GM18526 (cell line): ENCODE measurements at regions not wholly inside any gene's neighbourhood (a gene's known extent, or its start where the extent isn't known, plus 50 kb on each side); places are given as distances from the start of the nearest gene placed in this dataset.

Source experiments
- POLR2A ChIP-seq: IDR thresholded peaks from 3 replicates; pipeline ENCODE4 v1.6.1; 2011; ENCODE audit not compliant: insufficient read length; ENCODE audit errors: extremely low read depth

- no peak for TF ChIP-seq POLR2A
These were observed 298.1 kb upstream of the KCNMB2 start for GRCh38 chr3:178238179-178238578.

GRCh38 chr3:178244733-178245709 is 291.2 kb upstream of the KCNMB2 start:
- TF ChIP-seq POLR2A = no peak

GRCh38 chr3:178246004-178246403 is 290.2 kb upstream of the KCNMB2 start:
- TF ChIP-seq POLR2A = no peak

DNA sequence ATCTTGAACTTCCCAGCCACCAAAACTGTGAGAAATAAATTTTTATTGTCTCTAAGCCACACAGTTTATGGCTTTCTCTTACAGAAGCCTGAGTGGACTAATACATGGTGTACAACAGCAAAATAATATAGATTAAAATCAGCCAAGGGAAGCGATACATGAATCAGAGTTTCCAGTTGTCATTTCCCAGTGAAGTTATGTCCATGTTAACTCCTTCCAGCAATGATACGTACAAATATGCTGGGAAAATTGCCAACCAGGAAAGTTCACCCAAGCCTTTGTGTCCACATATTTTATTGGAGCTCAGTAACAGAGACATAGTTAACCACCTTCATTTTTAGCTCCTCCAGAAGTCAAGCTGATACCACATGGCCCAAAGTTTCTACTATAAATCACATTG is 280.9 kb upstream of the KCNMB2 start:
- no peak for TF ChIP-seq POLR2A

GRCh38 chr3:178257491-178257890 is 278.7 kb upstream of the KCNMB2 start:
- no peak for TF ChIP-seq POLR2A

GRCh38 chr3:178258121-178258520 is 278.1 kb upstream of the KCNMB2 start:
- TF ChIP-seq POLR2A = no peak

DNA sequence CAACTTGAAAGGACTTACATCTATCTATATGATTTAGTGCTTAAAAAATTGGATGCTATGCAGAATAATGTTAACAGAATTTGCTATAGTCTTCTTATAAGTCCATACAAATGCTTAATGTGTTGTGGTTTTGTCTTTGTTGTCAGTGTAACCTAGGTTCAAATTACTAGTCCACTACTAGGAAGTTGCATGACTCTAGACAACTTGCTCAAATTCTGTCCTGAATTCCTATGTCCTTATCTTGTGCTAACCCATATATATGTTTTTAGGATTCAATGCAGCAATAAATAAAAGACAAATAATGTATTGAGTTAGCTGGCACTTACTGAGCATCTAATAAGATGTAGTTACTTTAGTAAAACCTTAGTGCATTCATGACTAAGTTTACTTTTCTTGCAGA is 276.5 kb upstream of the KCNMB2 start:
- TF ChIP-seq POLR2A = no peak

DNA sequence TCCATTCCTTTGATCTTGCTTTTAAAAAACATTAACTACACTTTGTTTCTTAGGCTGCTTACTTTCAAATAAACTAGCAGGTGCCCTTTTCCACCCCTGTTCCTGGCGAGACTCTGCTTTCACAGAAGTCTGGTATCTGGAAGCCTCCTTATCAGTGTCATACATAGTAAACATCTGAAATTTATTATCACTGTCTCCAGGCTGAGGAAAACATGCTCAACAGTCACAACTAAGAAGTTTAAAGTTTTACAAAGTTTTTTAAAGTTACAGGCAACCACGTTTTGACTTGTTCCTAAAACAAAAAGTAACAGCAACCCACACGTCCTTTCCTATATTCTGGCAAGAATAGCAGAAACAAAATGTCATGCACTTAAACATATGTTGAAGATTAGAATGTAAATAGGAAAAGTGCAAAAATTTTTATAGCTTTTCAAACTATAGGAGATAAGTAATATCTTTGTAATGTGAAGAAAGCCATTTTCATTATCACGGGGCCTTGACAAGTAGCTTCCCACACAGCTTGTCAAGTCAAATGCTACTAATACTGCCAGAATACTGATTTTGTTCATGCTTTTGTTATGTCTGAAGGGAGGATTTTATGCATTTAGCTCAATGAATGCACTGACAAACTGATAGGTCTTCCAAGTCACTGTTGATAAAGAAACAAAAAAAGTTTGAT is 275.2 kb upstream of the KCNMB2 start:
- no peak for TF ChIP-seq POLR2A

GRCh38 chr3:178263236-178263916 is 272.9 kb upstream of the KCNMB2 start:
- TF ChIP-seq POLR2A = no peak

- no peak for TF ChIP-seq POLR2A
These were observed 268.9 kb upstream of the KCNMB2 start for GRCh38 chr3:178267158-178267844.

- TF ChIP-seq POLR2A = no peak
These were observed 265.4 kb upstream of the KCNMB2 start for GRCh38 chr3:178270838-178271237.

DNA sequence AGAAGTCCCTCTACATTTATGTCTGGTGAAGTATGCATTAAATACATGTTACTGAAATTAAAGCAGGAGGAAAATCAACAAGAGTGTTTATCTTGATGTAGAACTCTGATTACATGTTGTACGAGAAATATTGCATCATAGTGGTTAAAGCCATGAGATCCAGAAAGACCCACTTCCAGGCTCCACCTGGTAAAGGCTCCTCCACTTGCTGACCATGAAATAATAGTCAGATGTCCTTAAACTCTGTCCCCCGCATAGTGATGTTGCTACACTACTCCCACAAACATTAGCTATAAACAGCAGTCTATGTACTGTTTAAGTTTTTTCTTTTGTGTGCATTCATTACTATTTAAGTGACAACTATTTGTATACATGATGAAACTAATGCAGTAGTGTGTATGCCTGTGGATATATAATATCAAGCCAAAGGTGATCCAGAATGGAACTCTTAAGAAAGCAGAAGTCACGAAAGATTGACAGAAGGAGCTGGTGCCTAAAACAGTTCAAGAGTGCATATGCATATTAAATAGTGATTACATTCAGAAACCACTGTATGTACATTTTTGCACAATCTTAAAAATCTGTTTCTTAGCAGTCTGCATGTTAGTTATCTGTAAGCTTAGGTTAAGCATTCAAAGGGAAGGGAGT is 264.4 kb upstream of the KCNMB2 start:
- no peak for TF ChIP-seq POLR2A

DNA sequence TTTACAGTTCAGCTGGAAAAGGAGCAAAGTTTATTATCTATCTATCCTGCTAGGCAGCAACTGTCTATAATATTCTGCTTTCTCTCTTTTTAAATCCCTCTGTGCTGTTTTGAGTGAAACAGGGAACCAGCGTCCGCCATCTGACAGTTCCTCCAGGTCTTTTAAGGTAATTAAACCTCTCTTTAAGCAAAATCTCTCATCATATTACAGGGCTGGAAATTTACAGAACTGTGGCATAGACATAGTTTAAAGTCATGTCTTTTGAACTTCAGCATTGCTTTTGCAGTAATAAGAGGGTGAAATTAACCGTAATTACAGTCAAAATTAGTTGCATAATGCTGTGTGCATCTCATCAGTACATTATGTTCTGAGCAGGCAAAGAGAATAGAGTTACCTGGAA is 263.4 kb upstream of the KCNMB2 start:
- TF ChIP-seq POLR2A = no peak

- TF ChIP-seq POLR2A = no peak
These were observed 261.5 kb upstream of the KCNMB2 start for GRCh38 chr3:178274711-178275110.

GRCh38 chr3:178275311-178275710 is 260.9 kb upstream of the KCNMB2 start:
- no peak for TF ChIP-seq POLR2A
